ENCODE measurements at regions not wholly inside any gene's neighbourhood (a gene's known extent, or its start where the extent isn't known, plus 50 kb on each side); places are given as distances from the start of the nearest gene placed in this dataset.

- H3K4me1 Mint-ChIP-seq: no peaks in the 10 kb centered on the region
- no peak for TF ChIP-seq CTCF (IDR thresholded peaks at IDR 0.05; ENCODE audit: unreplicated experiment)
- no peaks in the 10 kb centered on the region for H3K36me3 Mint-ChIP-seq
- no peak overlapping the region for H3K4me3 Mint-ChIP-seq
- no peak overlapping the region for H3K27ac Mint-ChIP-seq
- DNase-seq (ENCODE audit: low spot score in 2 of 2, unreplicated experiment in 2 of 2): no peak
- no peaks in the 10 kb centered on the region for H3K27me3 Mint-ChIP-seq (ENCODE audit: low read depth)
- H3K9me3 Mint-ChIP-seq: peaks cover 4% of the 10 kb centered on the region
Measured at GRCh38 chr1:238264951-238265350, 374.2 kb upstream of the ZP4 start.

GRCh38 chr1:238258510-238258909 lies 367.8 kb upstream of the ZP4 start:
- Mint-ChIP-seq H3K27me3 (ENCODE audit: low read depth) (no peaks in the 10 kb centered on the region), H3K36me3 (no peaks in the 10 kb centered on the region), H3K9me3 (no peaks in the 10 kb centered on the region), H3K4me3 (no peak overlapping the region), H3K4me1 (no peaks in the 10 kb centered on the region), H3K27ac (no peak overlapping the region)
- no peak for TF ChIP-seq CTCF (IDR thresholded peaks at IDR 0.05; ENCODE audit: unreplicated experiment)
- DNase-seq (ENCODE audit: low spot score in 2 of 2, unreplicated experiment in 2 of 2): no peak

GRCh38 chr1:238257018-238257621 lies 366.4 kb upstream of the ZP4 start:
- no peak overlapping the region for H3K4me3 Mint-ChIP-seq
- no peaks in the 10 kb centered on the region for H3K9me3 Mint-ChIP-seq
- no peaks in the 10 kb centered on the region for H3K36me3 Mint-ChIP-seq
- no peak for TF ChIP-seq CTCF (IDR thresholded peaks at IDR 0.05; ENCODE audit: unreplicated experiment)
- no peak for DNase-seq (ENCODE audit: low spot score in 2 of 2, unreplicated experiment in 2 of 2)
- H3K27me3 Mint-ChIP-seq (ENCODE audit: low read depth): no peaks in the 10 kb centered on the region
- H3K27ac Mint-ChIP-seq: no peak overlapping the region
- H3K4me1 Mint-ChIP-seq: no peaks in the 10 kb centered on the region

- H3K4me3 Mint-ChIP-seq: no peak overlapping the region
- H3K27ac Mint-ChIP-seq: no peak overlapping the region
Measured at GRCh38 chr1:238254935-238255334, 364.2 kb upstream of the ZP4 start.

GRCh38 chr1:238252033-238252802 lies 361.5 kb upstream of the ZP4 start:
- Mint-ChIP-seq H3K36me3 (no peaks in the 10 kb centered on the region), H3K27me3 (ENCODE audit: low read depth) (no peaks in the 10 kb centered on the region), H3K27ac (no peak overlapping the region), H3K4me1 (no peaks in the 10 kb centered on the region), H3K9me3 (no peaks in the 10 kb centered on the region), H3K4me3 (no peak overlapping the region)
- TF ChIP-seq CTCF (IDR thresholded peaks at IDR 0.05; ENCODE audit: unreplicated experiment): peak; percentile 60
- DNase-seq (ENCODE audit: low spot score in 2 of 2, unreplicated experiment in 2 of 2): peak in 1 of 2 experiments; percentile 55

More at GRCh38 chr1:238254935-238255334, 364.2 kb upstream of the ZP4 start:
- TF ChIP-seq CTCF (IDR thresholded peaks at IDR 0.05; ENCODE audit: unreplicated experiment): no peak
- H3K4me1 Mint-ChIP-seq: no peaks in the 10 kb centered on the region
- no peaks in the 10 kb centered on the region for H3K9me3 Mint-ChIP-seq
- no peaks in the 10 kb centered on the region for H3K27me3 Mint-ChIP-seq (ENCODE audit: low read depth)
- no peak for DNase-seq (ENCODE audit: low spot score in 2 of 2, unreplicated experiment in 2 of 2)
- H3K36me3 Mint-ChIP-seq: no peaks in the 10 kb centered on the region

Measured in mesothelial cell of epicardium (in vitro differentiated cells).